Neural cell (in vitro differentiated cells): ENCODE measurements at regions not wholly inside any gene's neighbourhood (a gene's known extent, or its start where the extent isn't known, plus 50 kb on each side); places are given as distances from the start of the nearest gene placed in this dataset.
"Not testable (repeated sequence)": the region's sequence is repeated elsewhere in the genome, so short reads cannot be mapped to it uniquely, and the experiment has no call there.

Experiments used
- H2AFZ ChIP-seq: fragments of 200-600, 300-800 bp; sonication (generic), shearing (Covaris generic); 2 replicates; pipeline ENCODE4 v1.6.0; 2014; ENCODE audit warnings: low read depth, mild to moderate bottlenecking, antibody characterized with exemption, low read length, moderate library complexity
- H3F3A ChIP-seq: fragments of 200-600 bp; shearing (Covaris generic); 2 replicates; pipeline ENCODE4 v1.6.1; 2016; ENCODE audit warnings: mild to moderate bottlenecking, moderate library complexity, mixed read lengths, antibody characterized with exemption, low read length; ENCODE audit not compliant: insufficient read depth, poor library complexity, severe bottlenecking
- H3K27ac ChIP-seq: fragments of 200-600, 300-800 bp; sonication (generic), shearing (Covaris generic); 2 replicates; pipeline ENCODE4 v1.5.1; 2014; ENCODE audit warnings: mild to moderate bottlenecking, low read length, moderate library complexity
- H3K27me3 ChIP-seq: fragments of 300-800, 200-600 bp; sonication (generic), shearing (Covaris generic); 2 replicates; pipeline ENCODE4 v1.6.0; 2014; ENCODE audit warnings: mild to moderate bottlenecking, low read depth, low read length, moderate library complexity; ENCODE audit not compliant: insufficient read depth
- H3K36me3 ChIP-seq: fragments of 300-800, 200-600 bp; sonication (generic), shearing (Covaris generic); 2 replicates; pipeline ENCODE4 v1.5.1; 2014; ENCODE audit warnings: mild to moderate bottlenecking, antibody characterized with exemption, low read length, moderate library complexity; ENCODE audit not compliant: insufficient read depth
- H3K4me2 ChIP-seq: fragments of 300-800, 200-600 bp; sonication (generic), shearing (Covaris generic); 2 replicates; pipeline ENCODE4 v1.6.0; 2014; ENCODE audit warnings: mild to moderate bottlenecking, low read length
- H3K4me3 ChIP-seq: fragments of 300-800, 200-600 bp; sonication (generic), shearing (Covaris generic); 2 replicates; pipeline ENCODE4 v1.5.1; 2014; ENCODE audit warnings: mild to moderate bottlenecking, low read length, moderate library complexity
- H3K79me2 ChIP-seq: fragments of 200-600 bp; shearing (Covaris generic); replicated peaks from 2 replicates; pipeline ENCODE4 v1.6.0; 2014; ENCODE audit warnings: mild to moderate bottlenecking, low read length, moderate library complexity; ENCODE audit not compliant: insufficient read depth
- H3K9ac ChIP-seq: fragments of 300-800, 200-600 bp; sonication (generic), shearing (Covaris generic); 2 replicates; pipeline ENCODE4 v1.6.1; 2016; ENCODE audit warnings: mild to moderate bottlenecking, low read length, mixed read lengths
- H3K9me2 ChIP-seq: fragments of 200-600 bp; shearing (Covaris generic); 2 replicates; pipeline ENCODE4 v1.6.1; 2016; ENCODE audit warnings: mild to moderate bottlenecking, low read length, mixed read lengths; ENCODE audit not compliant: insufficient read depth
- H3K9me3 ChIP-seq: fragments of 200-600, 300-800 bp; sonication (generic), shearing (Covaris generic); 2 replicates; pipeline ENCODE4 v1.6.1; 2016; ENCODE audit warnings: mild to moderate bottlenecking, mixed run types, low read length, moderate library complexity, mixed read lengths
- H4K20me1 ChIP-seq: fragments of 200-600 bp; shearing (Covaris generic); 2 replicates; pipeline ENCODE4 v1.6.1; 2016; ENCODE audit warnings: mild to moderate bottlenecking, mixed run types; ENCODE audit not compliant: insufficient read depth
- EP300 ChIP-seq: fragments of 450-650 bp; conservative IDR thresholded peaks from 2 replicates; pipeline ENCODE4 v1.6.1; 2014; ENCODE audit warnings: antibody characterized with exemption, mild to moderate bottlenecking, moderate library complexity; ENCODE audit not compliant: poor library complexity, severe bottlenecking
- EZH2 ChIP-seq: fragments of 200-600, 300-800 bp; shearing (Covaris generic), sonication (generic); IDR thresholded peaks from 2 replicates; pipeline ENCODE4 v1.6.1; 2014; ENCODE audit warnings: antibody characterized with exemption, low read length, borderline replicate concordance, mild to moderate bottlenecking; ENCODE audit not compliant: insufficient read depth, poor library complexity, severe bottlenecking
- MXI1 ChIP-seq: fragments of 450-650 bp; conservative IDR thresholded peaks from 2 replicates; pipeline ENCODE4 v1.6.1; 2014; ENCODE audit warnings: antibody characterized with exemption, mild to moderate bottlenecking; ENCODE audit not compliant: poor library complexity, severe bottlenecking
- POLR2AphosphoS5 ChIP-seq: IDR thresholded peaks from 2 replicates; pipeline ENCODE4 v1.6.1; 2012
- RAD21 ChIP-seq: fragments of 450-650 bp; conservative IDR thresholded peaks from 2 replicates; pipeline ENCODE4 v1.6.1; 2014; ENCODE audit warnings: antibody characterized with exemption, mild to moderate bottlenecking, moderate library complexity
- SMC3 ChIP-seq: fragments of 450-650 bp; conservative IDR thresholded peaks from 2 replicates; pipeline ENCODE4 v1.6.1; 2014; ENCODE audit warnings: antibody characterized with exemption, mild to moderate bottlenecking, moderate library complexity; ENCODE audit not compliant: poor library complexity
- TAF1 ChIP-seq: IDR thresholded peaks from 2 replicates; pipeline ENCODE4 v1.6.1; 2012; ENCODE audit warnings: low read depth
- TF ChIP-seq, protein P1 (sequence below): fragments of 450-650 bp; IDR thresholded peaks from 2 replicates; pipeline ENCODE4 v1.5.1; 2014; ENCODE audit warnings: antibody characterized with exemption, mild to moderate bottlenecking, moderate library complexity; ENCODE audit not compliant: poor library complexity, severe bottlenecking
- TF ChIP-seq, protein P2 (sequence below): IDR thresholded peaks from 2 replicates; pipeline ENCODE4 v1.6.1; 2012; ENCODE audit warnings: borderline replicate concordance

DNA sequence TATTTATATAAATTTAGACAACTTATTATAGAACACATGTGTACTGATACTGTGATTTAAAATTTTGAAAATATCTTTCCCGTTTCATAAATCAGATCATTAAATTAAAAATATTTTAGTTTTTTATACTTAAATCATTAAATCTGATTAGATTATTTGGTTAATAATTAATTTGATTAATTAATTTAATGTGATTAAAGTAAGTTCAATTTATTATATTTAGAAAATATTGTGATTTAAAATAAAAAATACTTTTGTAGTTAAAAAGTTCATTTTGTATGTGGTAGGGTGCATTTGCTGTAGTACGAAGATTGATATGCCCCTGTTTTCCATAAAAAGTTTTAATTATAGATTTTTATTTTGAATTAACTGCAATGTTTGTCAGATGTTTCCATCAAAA is 1323.4 kb downstream of the RAPGEF2 start:
- Histone ChIP-seq H3K4me2 (no peak overlapping the region), H3K27ac (no peak overlapping the region), H3K36me3 (no peaks in the 10 kb centered on the region), H3K9me2 (no peaks in the 10 kb centered on the region), H3F3A (no peaks in the 10 kb centered on the region), H3K4me3 (no peak overlapping the region), H3K9me3 (no peaks in the 10 kb centered on the region), H3K27me3 (no peaks in the 10 kb centered on the region), H2AFZ (no peak overlapping the region), H4K20me1 (no peaks in the 10 kb centered on the region), H3K9ac (no peak overlapping the region), H3K79me2 (no peaks in the 10 kb centered on the region)
- TF ChIP-seq EZH2 (no peak), SMC3 (no peak), POLR2AphosphoS5 (no peak), EP300 (no peak), MXI1 (no peak), TAF1 (no peak), RAD21 (no peak)
- TF ChIP-seq, protein P1, sequence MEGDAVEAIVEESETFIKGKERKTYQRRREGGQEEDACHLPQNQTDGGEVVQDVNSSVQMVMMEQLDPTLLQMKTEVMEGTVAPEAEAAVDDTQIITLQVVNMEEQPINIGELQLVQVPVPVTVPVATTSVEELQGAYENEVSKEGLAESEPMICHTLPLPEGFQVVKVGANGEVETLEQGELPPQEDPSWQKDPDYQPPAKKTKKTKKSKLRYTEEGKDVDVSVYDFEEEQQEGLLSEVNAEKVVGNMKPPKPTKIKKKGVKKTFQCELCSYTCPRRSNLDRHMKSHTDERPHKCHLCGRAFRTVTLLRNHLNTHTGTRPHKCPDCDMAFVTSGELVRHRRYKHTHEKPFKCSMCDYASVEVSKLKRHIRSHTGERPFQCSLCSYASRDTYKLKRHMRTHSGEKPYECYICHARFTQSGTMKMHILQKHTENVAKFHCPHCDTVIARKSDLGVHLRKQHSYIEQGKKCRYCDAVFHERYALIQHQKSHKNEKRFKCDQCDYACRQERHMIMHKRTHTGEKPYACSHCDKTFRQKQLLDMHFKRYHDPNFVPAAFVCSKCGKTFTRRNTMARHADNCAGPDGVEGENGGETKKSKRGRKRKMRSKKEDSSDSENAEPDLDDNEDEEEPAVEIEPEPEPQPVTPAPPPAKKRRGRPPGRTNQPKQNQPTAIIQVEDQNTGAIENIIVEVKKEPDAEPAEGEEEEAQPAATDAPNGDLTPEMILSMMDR: no peak
- TF ChIP-seq, protein P2, sequence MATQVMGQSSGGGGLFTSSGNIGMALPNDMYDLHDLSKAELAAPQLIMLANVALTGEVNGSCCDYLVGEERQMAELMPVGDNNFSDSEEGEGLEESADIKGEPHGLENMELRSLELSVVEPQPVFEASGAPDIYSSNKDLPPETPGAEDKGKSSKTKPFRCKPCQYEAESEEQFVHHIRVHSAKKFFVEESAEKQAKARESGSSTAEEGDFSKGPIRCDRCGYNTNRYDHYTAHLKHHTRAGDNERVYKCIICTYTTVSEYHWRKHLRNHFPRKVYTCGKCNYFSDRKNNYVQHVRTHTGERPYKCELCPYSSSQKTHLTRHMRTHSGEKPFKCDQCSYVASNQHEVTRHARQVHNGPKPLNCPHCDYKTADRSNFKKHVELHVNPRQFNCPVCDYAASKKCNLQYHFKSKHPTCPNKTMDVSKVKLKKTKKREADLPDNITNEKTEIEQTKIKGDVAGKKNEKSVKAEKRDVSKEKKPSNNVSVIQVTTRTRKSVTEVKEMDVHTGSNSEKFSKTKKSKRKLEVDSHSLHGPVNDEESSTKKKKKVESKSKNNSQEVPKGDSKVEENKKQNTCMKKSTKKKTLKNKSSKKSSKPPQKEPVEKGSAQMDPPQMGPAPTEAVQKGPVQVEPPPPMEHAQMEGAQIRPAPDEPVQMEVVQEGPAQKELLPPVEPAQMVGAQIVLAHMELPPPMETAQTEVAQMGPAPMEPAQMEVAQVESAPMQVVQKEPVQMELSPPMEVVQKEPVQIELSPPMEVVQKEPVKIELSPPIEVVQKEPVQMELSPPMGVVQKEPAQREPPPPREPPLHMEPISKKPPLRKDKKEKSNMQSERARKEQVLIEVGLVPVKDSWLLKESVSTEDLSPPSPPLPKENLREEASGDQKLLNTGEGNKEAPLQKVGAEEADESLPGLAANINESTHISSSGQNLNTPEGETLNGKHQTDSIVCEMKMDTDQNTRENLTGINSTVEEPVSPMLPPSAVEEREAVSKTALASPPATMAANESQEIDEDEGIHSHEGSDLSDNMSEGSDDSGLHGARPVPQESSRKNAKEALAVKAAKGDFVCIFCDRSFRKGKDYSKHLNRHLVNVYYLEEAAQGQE: no peak

DNA sequence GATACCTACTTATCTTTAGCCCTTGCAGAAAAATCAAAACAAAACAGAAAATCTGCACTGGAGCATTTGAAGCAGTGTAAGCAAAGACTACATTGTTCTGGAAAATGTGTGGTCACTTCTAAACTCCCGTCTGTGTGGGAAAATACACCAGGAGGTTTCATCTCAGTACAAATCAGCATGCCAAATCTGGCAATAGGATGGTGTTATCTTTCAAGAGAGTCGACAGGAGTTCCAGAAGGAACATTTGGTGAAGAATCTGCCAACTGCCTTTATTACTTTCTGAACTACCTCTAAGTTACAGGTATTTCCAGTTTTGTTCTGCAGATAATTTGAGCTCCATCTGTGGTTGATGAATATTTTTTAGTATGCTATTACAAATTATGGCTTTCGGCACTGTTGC is 1348.0 kb downstream of the RAPGEF2 start:
- Histone ChIP-seq H3K27ac (no peak overlapping the region), H4K20me1 (no peaks in the 10 kb centered on the region), H3F3A (no peaks in the 10 kb centered on the region), H3K9ac (no peak overlapping the region), H3K9me2 (no peaks in the 10 kb centered on the region), H2AFZ (no peak overlapping the region), H3K79me2 (no peaks in the 10 kb centered on the region), H3K4me2 (no peak overlapping the region), H3K4me3 (no peak overlapping the region), H3K36me3 (no peaks in the 10 kb centered on the region), H3K9me3 (no peaks in the 10 kb centered on the region), H3K27me3 (no peaks in the 10 kb centered on the region)
- TF ChIP-seq, protein P1: no peak
- TF ChIP-seq, protein P2: no peak
- no peak for TF ChIP-seq RAD21
- no peak for TF ChIP-seq MXI1
- TF ChIP-seq EP300: no peak
- no peak for TF ChIP-seq TAF1
- no peak for TF ChIP-seq SMC3
- no peak for TF ChIP-seq POLR2AphosphoS5
- TF ChIP-seq EZH2: no peak

DNA sequence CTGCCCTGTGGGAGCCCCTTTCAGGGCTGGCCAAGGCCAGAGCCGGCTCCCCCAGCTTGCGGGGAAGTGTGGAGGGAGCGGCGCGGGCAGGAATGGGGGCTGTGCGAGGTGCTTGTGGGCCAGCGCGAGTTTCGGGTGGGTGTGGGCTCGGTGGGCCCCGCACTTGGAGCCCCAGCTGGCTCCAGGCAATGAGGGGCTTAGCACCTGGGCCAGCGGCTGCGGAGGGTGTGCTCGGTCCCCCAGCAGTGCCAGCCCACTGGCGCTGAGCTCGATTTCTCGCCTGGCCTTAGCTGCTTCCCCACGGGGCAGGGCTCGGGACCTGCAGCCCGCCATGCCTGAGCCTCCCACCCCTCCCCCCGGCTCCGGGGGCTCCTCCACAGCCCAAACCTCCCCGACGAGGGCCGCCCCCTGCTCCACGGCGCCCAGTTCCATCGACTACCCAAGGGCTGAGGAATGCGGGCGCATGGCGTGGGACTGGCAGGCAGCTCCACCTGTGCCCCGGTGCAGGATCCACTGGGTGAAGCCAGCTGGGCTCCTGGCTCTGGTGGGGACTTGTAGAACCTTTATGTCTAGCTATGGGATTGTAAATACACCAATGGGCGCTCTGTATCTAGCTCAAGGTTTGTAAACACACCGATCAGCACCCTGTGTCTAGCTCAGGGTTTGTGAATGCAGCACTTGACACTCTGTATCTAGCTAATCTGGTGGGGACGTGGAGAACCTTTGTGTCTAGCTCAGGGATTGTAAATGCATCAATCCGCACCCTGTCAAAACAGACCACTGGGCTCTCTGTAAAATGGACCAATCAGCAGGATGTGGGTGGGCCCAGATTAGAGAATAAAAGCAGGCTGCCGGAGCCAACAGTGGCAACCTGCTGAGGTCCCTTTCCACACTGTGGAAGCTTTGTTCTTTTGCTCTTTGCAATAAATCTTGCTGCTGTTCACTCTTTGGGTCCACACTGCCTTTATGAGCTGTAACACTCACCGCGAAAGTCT is 1379.1 kb downstream of the RAPGEF2 start:
- not testable (repeated sequence) for H3K27ac ChIP-seq

More for the DNA sequence above, 1379.1 kb downstream of the RAPGEF2 start:
- H3K9me3 ChIP-seq, H3K4me2 ChIP-seq, H3K4me3 ChIP-seq, H3K36me3 ChIP-seq, H3F3A ChIP-seq, H3K9me2 ChIP-seq, H2AFZ ChIP-seq, H3K27me3 ChIP-seq, H4K20me1 ChIP-seq, H3K9ac ChIP-seq, H3K79me2 ChIP-seq: not testable (repeated sequence)
